Astrocyte of the spinal cord (primary cell): ENCODE measurements at regions not wholly inside any gene's neighbourhood (a gene's known extent, or its start where the extent isn't known, plus 50 kb on each side); places are given as distances from the start of the nearest gene placed in this dataset.

Experiments
- DNase-seq: peaks from one replicate; pipeline ENCODE4 v3.0.0; 2011; ENCODE audit warnings: low read depth, low spot score
- H3K4me3 ChIP-seq: 2 replicates; pipeline ENCODE4 v1.5.1; 2011; ENCODE audit warnings: low read depth, mild to moderate bottlenecking, low read length, moderate library complexity
- CTCF ChIP-seq: IDR thresholded peaks from 2 replicates; pipeline ENCODE4 v1.5.1; 2012; ENCODE audit warnings: low read depth, mild to moderate bottlenecking, low read length, inconsistent platforms
- in situ Hi-C: cut with HindIII; loops from 2 replicates; pipeline ENCODE4 v1.10.0; 2017; ENCODE audit warnings: low sequenced_read_pairs

- in situ Hi-C loops = no loop called here
- no peak for TF ChIP-seq CTCF
- no peak for DNase-seq
- no peak overlapping the region for H3K4me3 ChIP-seq
Measured at GRCh38 chr16:9484881-9485280, 393.4 kb downstream of the HAPSTR1 start.

GRCh38 chr16:9489835-9490467, 398.5 kb downstream of the HAPSTR1 start:
- in situ Hi-C loops = no loop called here
- H3K4me3 ChIP-seq = no peak overlapping the region
- no peak for TF ChIP-seq CTCF
- DNase-seq = no peak

- H3K4me3 ChIP-seq = no peak overlapping the region
- in situ Hi-C loops = no loop called here
- no peak for DNase-seq
- TF ChIP-seq CTCF = no peak
Measured at GRCh38 chr16:9495824-9496223, 404.4 kb downstream of the HAPSTR1 start.

- no peak for TF ChIP-seq CTCF
- no peak overlapping the region for H3K4me3 ChIP-seq
- DNase-seq = no peak
- in situ Hi-C loops = no loop called here
Measured at GRCh38 chr16:9497750-9498149, 406.3 kb downstream of the HAPSTR1 start.

- no peak for DNase-seq
- in situ Hi-C loops = no loop called here
- no peak for TF ChIP-seq CTCF
- no peak overlapping the region for H3K4me3 ChIP-seq
Measured at GRCh38 chr16:9499941-9500593, 408.6 kb downstream of the HAPSTR1 start.

- no peak for DNase-seq
- no peak for TF ChIP-seq CTCF
- in situ Hi-C loops = no loop called here
Measured at GRCh38 chr16:9500872-9501271, 409.4 kb downstream of the HAPSTR1 start.

More at GRCh38 chr16:9500872-9501271, 409.4 kb downstream of the HAPSTR1 start:
- H3K4me3 ChIP-seq = no peak overlapping the region
